ENCODE measurements at regions not wholly inside any gene's neighbourhood (a gene's known extent, or its start where the extent isn't known, plus 50 kb on each side); places are given as distances from the start of the nearest gene placed in this dataset.

DNA sequence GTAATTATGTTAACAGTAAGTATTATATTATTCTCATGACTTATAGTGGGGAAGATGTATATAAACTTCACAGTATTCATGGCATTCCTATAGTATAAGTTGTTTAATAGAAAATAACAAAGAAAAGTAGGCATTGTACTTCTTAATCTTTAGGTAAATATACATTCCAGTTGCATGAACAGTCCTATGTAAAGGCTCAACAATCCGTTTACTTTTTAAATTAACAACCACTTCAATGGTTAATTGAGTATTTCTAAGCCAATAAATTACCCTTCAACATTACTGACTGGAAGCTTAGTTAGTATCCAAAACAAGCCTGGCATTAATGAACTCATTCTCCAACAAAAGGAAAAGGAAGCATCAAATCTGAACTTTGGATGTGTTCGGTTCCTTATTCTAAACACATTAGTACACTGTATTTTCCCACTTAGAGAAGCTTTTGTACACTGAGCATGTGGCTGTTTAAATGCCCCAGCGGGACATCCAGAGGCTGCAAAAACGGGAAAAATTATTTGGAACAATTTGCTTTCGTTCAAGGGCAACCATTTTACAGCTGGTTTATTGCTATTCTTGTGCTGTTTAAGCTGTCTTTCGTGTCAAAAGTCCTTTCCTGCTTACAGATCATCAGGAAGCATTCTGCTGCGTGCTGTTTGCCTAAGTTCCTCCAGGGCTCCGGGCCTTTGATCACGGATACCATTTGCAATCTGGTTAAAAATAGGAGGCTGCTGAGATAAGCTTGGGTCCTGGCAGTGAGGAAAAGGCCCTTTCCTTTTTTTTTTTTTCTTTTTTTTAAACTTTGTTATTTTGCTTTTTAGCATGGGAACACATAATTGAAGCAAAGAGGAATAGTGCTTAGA lies 460.3 kb downstream of the SPRY1 start:
- TF ChIP-seq, protein P1, sequence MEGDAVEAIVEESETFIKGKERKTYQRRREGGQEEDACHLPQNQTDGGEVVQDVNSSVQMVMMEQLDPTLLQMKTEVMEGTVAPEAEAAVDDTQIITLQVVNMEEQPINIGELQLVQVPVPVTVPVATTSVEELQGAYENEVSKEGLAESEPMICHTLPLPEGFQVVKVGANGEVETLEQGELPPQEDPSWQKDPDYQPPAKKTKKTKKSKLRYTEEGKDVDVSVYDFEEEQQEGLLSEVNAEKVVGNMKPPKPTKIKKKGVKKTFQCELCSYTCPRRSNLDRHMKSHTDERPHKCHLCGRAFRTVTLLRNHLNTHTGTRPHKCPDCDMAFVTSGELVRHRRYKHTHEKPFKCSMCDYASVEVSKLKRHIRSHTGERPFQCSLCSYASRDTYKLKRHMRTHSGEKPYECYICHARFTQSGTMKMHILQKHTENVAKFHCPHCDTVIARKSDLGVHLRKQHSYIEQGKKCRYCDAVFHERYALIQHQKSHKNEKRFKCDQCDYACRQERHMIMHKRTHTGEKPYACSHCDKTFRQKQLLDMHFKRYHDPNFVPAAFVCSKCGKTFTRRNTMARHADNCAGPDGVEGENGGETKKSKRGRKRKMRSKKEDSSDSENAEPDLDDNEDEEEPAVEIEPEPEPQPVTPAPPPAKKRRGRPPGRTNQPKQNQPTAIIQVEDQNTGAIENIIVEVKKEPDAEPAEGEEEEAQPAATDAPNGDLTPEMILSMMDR (IDR thresholded peaks at IDR 0.05) = peak in 3 of 6 experiments; percentile 16 to 34 (median 19)
- no peak for TF ChIP-seq POLR2A (IDR thresholded peaks at IDR 0.05)

Measured in esophagus squamous epithelium (tissue), 4 donors.